Prostate gland (tissue), 2 donors: ENCODE measurements at regions not wholly inside any gene's neighbourhood (a gene's known extent, or its start where the extent isn't known, plus 50 kb on each side); places are given as distances from the start of the nearest gene placed in this dataset.

Source experiments
- CTCF ChIP-seq, 4 experiments: fragments of 200-600 bp in 2 of 4; fragments of 450-650 bp in 2 of 4; sonication (generic) in 2 of 4; IDR thresholded peaks; 1 replicate in 3 of 4; 2 replicates in 1 of 4; pipeline ENCODE4 v1.5.1; 2016 to 2019; ENCODE audit warnings: antibody characterized with exemption in 4 of 4, mild to moderate bottlenecking in 2 of 4, moderate library complexity in 2 of 4
- POLR2A ChIP-seq: fragments of 450-650 bp; IDR thresholded peaks from one replicate; pipeline ENCODE4 v1.6.1; 2016; ENCODE audit warnings: antibody characterized with exemption, mild to moderate bottlenecking

GRCh38 chr10:51010977-51011376, 63.3 kb upstream of the PRKG1 start:
- TF ChIP-seq CTCF (IDR thresholded peaks at IDR 0.05) (peak; percentile 40 to 76 (median 52)), POLR2A (no peak)
